HG03108 (cell line): ENCODE measurements at regions not wholly inside any gene's neighbourhood (a gene's known extent, or its start where the extent isn't known, plus 50 kb on each side); places are given as distances from the start of the nearest gene placed in this dataset.

Experiments
- ATAC-seq: cut with Tn5 transposase; IDR thresholded peaks from one replicate; pipeline ENCODE4 v1.9.1; 2021; ENCODE audit warnings: moderate library complexity; ENCODE audit not compliant: unreplicated experiment

DNA sequence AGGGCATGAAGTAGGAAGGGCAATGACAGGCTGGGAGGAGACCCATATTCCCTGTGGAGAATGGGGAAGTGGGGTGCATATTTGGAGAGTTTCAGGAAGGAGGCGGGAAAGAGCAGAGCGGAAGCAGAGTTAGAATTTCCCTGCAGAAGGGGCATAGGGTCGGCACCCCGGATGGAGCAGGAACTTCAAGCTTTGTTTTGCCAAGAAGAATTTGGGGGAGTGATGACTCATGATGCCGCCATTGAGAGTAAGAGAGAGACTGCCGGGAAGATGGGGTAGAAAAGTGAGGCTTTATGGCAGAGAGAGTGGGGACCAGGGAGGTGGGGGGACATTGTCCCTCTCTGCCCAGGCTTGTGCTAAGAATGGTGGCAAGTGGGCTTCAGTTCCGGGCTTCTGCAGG is 50.3 kb upstream of the EPB41L1 start:
- no peak for ATAC-seq
